Glomerular endothelial cell (primary cell): ENCODE measurements at regions not wholly inside any gene's neighbourhood (a gene's known extent, or its start where the extent isn't known, plus 50 kb on each side); places are given as distances from the start of the nearest gene placed in this dataset.
A peak's percentile ranks its signal among the peaks of the same experiment; 100 is the strongest.

Experiments
- DNase-seq: peaks from one replicate; pipeline ENCODE4 v3.0.0-alpha.2; 2011; ENCODE audit warnings: low read depth, low spot score; ENCODE audit errors: extremely low read depth

DNA sequence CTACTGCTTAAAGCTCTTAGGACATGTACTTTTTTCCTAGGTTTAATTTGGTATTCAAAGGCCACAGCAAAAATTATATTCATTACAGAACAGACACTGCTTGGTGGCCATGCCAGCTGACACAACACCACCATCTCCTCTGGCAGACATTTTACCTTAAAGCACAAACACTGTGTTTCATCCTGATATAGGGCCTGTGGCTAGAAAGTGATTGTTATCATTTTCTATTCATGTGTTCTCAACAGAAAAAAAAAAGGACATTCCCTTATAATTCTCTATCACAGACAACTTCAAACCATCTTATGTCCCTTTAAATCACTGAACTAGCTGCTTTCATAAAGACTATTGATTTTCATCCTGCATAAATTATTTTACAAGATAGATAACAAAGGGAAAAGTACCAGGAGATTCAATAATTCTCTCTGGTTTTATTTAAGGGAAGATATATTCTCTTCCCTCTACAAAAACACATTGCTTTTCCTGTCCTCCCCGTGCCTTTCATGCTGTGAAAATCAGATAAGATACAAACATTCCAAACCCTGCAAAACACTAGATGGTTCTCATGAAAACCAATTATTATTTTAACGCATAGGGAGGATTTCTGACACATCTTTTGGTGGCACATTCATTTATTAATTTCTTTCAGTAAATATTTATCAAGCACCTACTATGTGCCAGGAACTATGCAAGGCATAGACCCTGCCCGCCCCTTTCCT is 139.3 kb upstream of the TMCC3 start:
- DNase-seq, result no peak

DNA sequence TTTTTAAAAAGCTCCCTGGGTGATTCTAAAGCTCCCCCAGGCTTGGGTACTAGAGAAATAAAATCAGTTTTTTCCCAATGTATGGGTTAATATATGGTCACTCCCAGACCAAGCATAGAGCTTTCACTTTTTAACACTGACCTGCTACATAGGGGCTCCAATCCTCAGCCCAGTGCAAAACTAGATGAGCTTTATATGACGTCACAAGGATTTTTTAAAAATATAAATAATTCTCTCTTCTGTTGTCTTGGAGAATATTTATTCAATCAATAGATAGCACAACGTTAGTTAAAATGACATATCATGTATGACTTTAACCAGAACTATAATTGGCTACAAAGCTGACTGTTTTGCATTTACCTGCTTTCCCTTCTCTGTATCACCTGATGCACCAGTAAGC is 137.9 kb upstream of the TMCC3 start:
- no peak for DNase-seq

DNA sequence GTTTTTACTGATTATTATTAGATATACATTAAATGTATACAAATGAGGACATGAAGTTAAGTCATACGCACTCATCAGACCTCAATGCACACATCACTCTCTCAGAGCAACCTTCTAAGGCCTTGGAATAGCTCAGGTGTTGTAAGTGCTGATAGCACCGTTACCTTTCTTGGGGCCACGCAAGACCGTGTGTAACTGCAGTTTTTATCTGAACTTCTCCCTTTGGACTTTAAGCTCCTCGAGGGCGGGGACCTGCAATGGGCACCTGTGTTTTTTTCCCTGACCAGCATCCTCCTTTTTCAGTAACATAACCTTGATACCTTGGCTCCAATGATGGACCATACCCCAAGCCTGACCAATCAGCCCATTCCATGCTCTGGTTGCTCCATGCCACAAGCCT is 136.5 kb upstream of the TMCC3 start:
- DNase-seq, result no peak

DNA sequence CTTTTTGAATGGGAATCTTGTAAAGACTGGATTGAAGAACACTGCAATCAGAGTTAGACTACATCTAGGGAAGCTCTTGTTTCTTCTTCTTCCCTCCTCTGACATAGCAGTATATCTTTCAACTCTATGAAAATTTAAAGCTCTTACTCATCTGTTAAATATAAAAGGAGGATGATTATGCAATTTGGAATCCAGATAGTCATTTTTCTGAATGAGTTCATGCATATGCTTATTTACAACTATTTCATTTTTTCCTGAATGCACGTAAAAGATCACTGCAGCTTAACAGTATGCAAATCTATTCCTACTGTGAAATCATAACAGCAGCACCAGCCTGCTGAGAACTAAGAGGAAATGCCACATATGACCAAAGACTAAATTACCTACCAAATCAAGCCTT is 133.5 kb upstream of the TMCC3 start:
- no peak for DNase-seq

DNA sequence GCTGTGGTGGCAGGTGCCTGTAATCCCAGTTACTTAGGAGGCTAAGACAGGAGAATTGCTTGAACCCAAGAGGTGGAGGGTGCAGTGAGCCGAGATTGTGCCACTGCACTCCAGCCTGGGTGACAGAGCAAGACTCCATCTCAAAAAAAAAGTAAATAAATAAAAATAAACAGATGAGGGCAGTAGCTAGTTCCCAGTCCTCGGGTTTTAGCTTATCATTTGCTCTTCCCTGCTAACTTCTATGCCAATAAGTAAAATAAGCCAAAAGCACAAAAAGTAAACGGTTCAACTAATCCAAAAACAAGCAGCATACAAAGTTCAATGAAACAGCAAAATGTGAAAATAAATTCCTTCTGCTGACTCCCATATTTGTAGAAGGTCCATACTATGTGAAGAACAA is 133.0 kb upstream of the TMCC3 start:
- no peak for DNase-seq

DNA sequence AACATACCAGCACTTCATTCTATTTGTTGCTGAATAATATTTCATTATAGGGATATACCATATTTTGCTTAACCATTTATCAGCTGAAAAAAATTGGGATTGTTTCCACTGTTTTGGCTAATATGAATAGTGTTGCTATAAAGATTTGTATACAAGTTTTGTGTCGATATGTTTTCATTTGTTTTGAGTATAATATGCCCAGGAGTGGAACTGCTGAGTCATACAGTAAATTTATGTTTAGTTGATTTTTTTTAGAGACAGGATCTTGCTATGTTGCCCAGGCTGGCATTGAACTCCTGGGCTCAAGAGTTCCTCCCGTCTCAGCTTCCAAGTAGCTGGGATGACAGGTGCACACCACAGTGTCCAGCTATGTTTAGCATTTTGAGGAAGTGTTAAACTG is 131.5 kb upstream of the TMCC3 start:
- no peak for DNase-seq

DNA sequence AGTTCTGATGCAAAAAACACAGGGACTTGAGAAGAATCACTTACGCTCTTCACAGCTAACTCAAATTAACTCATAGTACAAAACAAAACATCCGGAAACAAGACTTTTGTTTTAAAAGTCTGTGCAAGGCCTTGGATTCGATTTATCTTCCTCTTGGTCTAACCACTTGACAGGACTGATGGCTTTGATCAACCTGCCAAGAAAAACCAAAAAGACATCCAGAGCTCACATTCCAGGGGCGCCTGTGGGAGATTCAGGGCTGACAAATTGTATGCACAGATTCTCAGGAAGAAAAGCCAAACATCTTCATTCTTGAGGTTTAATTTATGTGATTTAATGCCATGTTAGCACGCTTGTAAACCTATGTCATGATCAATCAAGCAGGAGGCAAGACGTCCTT is 129.1 kb upstream of the TMCC3 start:
- no peak for DNase-seq

DNA sequence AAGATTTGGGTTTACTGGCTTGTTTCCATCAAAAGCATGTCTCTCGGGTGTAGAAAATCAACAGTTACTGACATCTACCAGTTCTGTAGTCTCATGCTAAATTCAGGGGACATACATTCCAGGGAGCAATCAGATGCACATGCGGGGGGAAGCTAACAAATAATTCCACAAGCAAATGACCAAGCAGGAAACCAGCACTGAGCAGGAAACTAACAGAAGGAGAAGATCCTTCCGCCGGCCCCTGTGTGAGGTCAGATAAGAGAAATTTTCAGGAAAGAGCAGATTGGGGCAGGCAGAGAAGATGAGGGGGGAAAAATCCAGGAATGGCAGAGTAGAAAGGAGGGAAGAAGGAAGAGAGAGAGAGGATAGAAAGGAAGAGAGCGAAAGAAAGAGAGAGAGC is 127.6 kb upstream of the TMCC3 start:
- DNase-seq, result no peak

DNA sequence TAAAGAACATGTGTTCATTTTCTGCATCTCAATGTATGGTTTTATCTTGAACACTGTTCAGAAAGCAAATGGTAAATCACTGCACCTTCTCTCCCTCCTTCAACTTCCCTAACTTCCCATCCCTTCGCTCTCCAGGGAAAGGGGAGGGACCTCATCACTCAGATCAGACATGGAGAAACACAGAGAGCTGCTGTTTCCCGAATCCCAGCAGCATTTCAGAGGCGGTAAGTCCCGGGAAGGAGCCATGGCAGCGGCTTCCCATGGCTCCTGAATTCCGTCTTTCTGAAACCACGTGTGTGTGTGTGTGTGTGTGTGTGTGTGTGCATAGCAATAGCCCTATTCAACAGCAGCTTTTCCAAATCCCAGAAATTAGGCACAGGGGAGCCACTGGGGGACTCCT is 125.4 kb upstream of the TMCC3 start:
- DNase-seq, result no peak

DNA sequence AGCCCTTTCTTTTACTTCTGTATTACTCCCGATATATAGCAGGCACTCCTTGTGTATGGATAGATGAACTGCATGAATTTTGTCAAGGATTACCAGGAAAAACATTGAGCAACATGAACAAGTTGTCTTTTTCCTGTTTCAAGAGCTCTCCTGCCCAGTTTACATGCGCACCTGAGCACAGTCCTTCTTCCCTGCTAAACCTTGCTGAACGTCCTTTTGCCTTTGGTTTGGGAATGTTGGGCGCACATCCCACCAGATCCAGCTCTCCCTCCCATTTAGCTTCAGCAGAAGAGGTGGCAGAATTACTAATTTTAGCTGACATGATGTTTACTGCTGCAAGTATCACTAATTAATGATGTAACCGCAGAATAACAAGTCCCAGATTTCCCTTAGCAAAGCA is 121.4 kb upstream of the TMCC3 start:
- no peak for DNase-seq

DNA sequence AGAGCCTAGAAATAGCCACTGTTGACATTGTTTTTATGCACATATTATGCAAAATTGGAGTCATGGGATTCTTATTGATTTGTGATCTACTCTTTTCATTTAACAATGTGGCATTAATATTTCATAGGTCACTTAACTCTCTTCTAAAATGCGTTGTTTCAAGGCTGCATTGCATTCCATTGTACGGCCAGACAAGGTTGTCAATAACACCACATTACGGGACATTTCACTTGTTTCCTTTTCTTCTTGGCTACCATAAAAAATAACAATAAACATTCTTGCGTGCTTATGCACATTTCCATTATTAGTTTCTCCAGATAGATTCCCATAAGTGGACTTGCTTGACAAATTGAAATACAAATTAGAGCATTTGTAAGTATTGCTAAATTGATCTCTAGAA is 120.8 kb upstream of the TMCC3 start:
- no peak for DNase-seq

DNA sequence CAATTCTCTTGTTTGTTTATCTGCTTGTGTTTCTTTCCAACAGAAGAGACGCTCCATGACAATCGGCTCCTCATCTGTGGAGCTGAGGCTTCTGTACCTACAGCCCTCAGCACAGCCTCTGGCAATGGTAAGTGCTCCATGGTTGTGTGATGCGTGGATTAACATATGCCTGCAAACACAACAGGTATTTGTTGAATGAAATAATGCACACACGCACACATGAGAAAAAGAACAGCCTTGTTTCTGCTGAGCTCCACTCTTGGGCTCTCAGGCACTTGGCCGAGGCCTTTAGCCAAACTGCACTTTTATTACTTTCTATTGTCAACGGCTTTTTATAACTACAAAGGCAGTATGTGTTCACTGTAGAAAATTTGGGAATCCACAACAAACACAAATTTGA is 120.4 kb upstream of the TMCC3 start:
- DNase-seq, result no peak

DNA sequence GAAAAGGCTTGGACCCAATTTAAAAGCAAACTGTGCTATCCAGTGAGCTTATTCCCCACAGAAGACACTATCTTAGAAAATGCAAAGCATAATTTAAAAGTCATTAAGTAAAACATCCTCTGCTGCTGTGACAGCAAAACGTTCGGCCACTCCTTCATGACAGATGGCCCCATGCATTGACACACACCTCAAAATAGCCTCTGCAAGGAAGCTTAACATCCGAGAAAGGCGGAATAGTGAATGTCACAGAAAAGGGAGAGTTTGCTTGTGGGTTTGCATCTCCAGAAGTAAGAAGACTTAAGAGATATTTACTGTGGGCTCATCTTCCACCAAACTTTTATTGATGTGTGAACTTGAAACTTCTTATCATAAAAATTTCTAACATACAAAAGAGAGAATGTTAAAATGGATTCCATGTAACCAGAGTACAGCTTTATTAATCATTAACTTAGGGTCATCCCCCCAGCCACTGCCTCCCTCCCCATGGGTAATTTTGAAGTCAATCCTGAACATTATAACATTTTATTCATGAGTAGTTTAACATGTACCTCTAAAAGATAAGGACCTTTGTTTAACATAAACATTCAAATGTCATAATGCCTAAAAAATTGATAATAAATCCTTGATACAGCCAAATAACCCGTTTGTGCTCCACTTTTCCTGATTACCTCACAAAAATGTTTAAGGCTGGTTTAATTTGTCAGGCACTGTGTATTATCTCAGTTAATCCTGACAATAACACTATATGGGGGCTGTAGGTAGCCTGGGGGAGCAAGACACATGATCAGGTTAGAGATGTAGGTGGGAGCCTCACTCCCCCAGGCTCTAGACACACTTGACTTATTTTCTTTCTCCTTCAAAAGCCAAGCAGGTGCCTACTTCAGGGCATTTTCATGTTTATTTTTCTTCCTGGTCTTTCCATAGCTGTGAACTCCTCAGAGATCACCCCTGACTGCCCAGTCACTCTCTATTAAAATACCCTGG is 119.7 kb upstream of the TMCC3 start:
- no peak for DNase-seq

DNA sequence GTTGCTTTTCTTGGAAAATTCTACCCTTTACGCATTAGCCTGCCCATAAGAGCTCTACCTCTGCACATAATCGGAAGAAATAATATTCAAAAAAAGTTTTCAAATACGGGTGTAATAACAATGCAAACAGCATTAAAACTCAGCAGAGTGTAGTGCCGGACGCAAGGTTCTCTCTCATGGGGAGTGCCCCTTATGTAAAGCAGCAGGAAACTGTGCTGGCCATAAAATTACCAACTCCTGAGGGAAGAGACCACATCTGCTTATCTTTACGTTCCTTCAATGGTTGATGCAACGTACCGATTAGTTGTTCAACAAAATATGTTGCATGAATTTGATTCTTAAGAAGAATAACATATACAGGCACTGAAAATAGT is 118.7 kb upstream of the TMCC3 start:
- DNase-seq, result no peak

DNA sequence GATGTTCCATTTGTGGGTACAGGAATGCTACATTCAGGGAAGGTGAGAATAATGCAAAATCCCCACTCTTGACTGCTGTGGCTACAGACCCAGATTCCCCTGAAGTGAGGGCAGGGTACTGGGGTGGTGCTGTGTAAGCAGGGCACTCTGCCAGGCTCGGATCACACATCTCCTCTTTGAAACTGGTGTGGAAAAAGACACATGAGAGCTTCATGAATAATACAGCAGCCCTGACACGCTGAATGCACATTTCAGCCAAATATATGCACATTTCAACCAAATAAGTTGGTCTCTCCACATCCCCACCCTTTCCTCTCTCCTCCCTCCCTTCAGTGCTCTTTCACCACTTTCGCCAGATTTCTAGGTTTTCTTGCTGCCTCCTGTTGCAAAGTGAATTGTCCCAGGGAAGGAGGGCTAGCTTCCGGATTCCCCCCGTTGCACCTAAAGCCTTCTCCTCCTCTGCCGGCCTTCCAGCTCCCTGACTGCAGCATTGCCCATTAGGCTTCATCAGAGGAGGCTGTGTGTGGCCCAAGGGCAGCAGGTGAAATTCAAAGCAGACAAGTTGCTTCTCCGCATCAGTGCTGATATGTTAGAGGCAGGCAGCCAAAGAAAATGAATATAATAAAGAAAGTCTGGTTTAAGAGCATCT is 118.2 kb upstream of the TMCC3 start:
- no peak for DNase-seq

DNA sequence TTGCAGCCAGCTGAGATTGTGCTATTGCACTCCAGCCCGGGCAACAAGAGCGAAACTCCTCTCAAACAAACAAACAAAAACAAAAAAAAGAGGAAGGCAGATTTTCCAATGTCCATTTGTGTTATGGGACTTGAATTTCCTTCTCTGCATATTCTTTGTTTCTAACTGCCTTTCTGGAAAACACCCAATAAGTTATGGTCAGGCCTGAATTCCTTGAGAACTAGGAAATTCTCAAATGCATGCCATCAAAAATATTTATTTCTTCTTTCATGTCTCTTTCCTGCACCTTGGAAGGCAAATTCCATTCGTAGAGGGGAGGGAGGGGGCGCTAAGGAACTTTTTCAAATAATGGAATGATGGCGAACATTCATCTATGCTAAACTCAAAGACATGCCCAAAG is 117.6 kb upstream of the TMCC3 start:
- DNase-seq, result no peak

DNA sequence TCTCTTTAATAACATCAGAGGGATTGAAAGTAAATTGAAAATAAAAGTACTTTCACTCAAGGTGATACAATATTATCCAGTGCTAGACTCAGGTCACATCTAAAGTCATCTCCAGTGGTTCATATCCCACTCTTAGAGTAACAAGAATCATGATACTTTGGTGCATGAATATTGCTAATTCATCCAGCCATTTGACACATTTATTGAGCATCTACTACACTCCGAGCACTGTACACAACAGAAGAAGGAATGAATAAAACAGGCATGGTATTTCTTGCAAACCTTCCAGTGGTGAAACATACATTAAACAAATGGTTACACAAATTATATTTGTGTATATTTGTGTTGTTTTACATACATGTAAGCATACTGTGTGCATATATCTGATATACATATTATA is 116.0 kb upstream of the TMCC3 start:
- DNase-seq, result no peak

DNA sequence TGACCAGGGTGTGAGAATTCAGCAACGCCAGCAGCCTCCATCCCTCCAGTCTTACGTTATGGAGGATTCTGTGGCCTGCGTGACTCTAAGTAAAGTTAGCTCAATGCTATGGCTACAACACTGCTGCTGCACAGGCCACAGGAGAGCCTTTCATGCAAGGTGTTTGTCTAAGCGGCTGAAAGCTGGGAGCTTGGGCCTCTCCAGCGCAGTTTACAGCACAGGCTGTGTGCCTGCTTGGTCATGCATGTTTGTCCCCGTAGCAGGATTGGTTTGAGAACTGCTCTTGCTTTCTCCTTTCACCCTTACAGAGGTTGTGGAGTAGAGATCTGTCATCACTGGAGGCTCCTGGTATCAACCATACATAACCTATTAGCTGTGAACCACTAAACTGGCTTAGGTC is 113.1 kb upstream of the TMCC3 start:
- DNase-seq, result no peak

DNA sequence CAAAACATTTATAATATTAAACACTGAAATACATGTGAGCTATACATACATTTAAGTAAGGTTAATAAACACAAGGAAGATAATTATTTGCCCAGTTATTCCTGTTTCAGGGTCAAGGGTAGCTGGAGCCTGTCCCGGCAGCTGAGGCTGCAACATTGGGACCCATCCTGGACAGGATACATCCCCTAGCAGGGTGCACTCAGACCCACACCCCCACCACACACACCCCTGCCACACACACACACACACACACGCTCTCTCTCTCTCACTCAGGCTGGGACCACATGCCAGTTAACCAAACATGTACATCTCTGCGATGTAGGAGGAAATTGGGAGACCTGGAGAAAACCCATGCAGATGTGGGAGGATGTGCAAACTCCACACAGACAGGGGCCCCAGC is 112.6 kb upstream of the TMCC3 start:
- no peak for DNase-seq

DNA sequence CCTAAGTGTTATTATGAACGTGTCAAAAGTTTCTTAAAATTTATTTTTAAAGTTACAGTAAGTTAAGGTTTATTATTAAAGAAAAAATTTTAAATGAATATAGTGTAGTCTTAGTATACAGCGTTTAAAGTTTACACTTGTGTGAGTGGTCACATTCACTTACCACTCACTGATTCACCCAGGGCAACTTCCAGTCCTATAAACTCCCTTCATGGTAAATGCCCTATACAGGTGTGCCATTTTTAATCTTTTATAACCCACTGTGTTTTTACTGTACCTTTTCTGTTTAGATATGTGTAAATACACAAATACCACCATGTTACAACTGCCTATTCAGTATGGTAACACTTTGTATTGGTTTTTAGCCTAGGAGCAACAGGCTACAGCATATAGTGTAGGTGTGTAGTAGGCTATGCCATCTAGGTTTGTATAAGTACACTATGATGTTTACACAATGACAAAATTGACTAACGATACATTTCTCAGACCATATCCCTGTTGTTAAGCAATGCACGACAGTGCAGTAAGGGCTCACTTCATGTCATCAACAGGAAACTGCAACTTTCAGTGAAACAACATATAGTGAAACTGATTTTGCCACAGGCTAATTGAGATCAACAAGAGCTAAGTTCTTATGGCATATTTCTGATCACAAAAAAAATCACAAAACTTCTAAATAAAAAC is 112.0 kb upstream of the TMCC3 start:
- no peak for DNase-seq

DNA sequence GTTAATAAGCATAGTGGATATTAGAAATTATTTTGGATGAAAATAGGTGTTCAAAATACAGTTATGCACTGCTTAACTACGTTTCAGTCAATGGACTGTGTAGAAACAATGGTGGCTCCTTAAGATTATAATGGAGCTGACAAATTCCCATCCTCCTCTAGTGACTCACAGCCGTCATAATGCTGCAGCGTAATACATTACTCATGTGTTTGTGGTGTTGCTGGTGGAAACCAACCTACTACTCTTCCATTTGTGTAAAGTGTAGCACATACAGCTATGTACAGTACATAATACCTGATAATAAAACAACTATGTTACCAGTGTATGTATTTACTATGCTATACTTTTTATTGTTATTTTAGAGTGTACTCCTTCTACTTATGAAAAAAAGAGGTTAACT is 111.2 kb upstream of the TMCC3 start:
- peak; percentile 91 for DNase-seq
